Naive thymus-derived CD4-positive, alpha-beta T cell (primary cell): ENCODE measurements at regions not wholly inside any gene's neighbourhood (a gene's known extent, or its start where the extent isn't known, plus 50 kb on each side); places are given as distances from the start of the nearest gene placed in this dataset.
"Not testable (repeated sequence)": the region's sequence is repeated elsewhere in the genome, so short reads cannot be mapped to it uniquely, and the experiment has no call there.

ENCODE experiments used
- ATAC-seq: fragments of 150-1000 bp; cut with Tn5 transposase; 2 replicates; pipeline ENCODE4 v1.10.0; 2021; ENCODE audit warnings: mild to moderate bottlenecking, moderate library complexity
- CTCF ChIA-PET: fragments of 350-600 bp; sonication (Branson Sonifier 250); formaldehyde crosslinking; loops from one replicate; lab custom pipeline; 2021; ENCODE audit warnings: antibody characterized with exemption; lab: Charles Lee
- POLR2A ChIA-PET: fragments of 350-600 bp; sonication (Branson Sonifier 250); formaldehyde crosslinking; loops from one replicate; lab custom pipeline; 2021; ENCODE audit warnings: antibody characterized with exemption, inconsistent platforms; lab: Charles Lee
- DNase-seq, 9 donors: peaks; one replicate each; pipeline versions ENCODE4 v3.0.0 to v3.0.0-alpha.2; 2020 to 2022; ENCODE audit warnings: mixed read lengths in 1 of 9
- H3K27ac ChIP-seq: one replicate; pipeline ENCODE4 v1.7.0; 2013; ENCODE audit warnings: mild to moderate bottlenecking, low read depth, low read length, moderate library complexity
- H3K27me3 ChIP-seq, 2 donors: one replicate each; pipeline ENCODE4 v1.7.0; 2013; ENCODE audit warnings: low read length in 2 of 2, mild to moderate bottlenecking in 2 of 2, moderate library complexity in 2 of 2; ENCODE audit not compliant: control insufficient read depth in 2 of 2, insufficient read depth in 2 of 2
- H3K36me3 ChIP-seq, 3 experiments: 1 replicate in 2 of 3; 2 replicates in 1 of 3; pipeline ENCODE4 v1.7.0; 2013; ENCODE audit warnings: low read length in 3 of 3, mild to moderate bottlenecking in 3 of 3, moderate library complexity in 1 of 3; ENCODE audit not compliant: insufficient read depth in 3 of 3, control insufficient read depth in 2 of 3
- H3K4me1 ChIP-seq, 2 donors: one replicate each; pipeline ENCODE4 v1.7.0; 2013; ENCODE audit warnings: low read length in 2 of 2, mild to moderate bottlenecking in 2 of 2, moderate library complexity in 1 of 2; ENCODE audit not compliant: control insufficient read depth in 2 of 2, insufficient read depth in 2 of 2
- H3K4me3 ChIP-seq: 2 replicates; pipeline ENCODE4 v1.7.0; 2013; ENCODE audit warnings: mild to moderate bottlenecking, low read length
- H3K9me3 ChIP-seq, 3 experiments: 1 replicate in 2 of 3; 2 replicates in 1 of 3; pipeline ENCODE4 v1.7.0; 2013; ENCODE audit warnings: low read length in 3 of 3; ENCODE audit not compliant: control insufficient read depth in 2 of 3
- H3K27ac Mint-ChIP-seq, 9 donors: one replicate each; pipeline ENCODE4 v1.8.0; 2020 to 2022; ENCODE audit warnings: mixed read lengths in 9 of 9, mild to moderate bottlenecking in 8 of 9, moderate library complexity in 5 of 9, inconsistent platforms in 2 of 9
- H3K27me3 Mint-ChIP-seq, 5 donors: one replicate each; pipeline ENCODE4 v1.8.0; 2021 to 2022; ENCODE audit warnings: mixed read lengths in 5 of 5, mild to moderate bottlenecking in 1 of 5
- H3K36me3 Mint-ChIP-seq, 5 donors: one replicate each; pipeline ENCODE4 v1.8.0; 2020 to 2022; ENCODE audit warnings: mixed read lengths in 5 of 5, mild to moderate bottlenecking in 3 of 5, inconsistent platforms in 1 of 5
- H3K4me1 Mint-ChIP-seq, 7 donors: one replicate each; pipeline ENCODE4 v1.8.0; 2020 to 2022; ENCODE audit warnings: mixed read lengths in 7 of 7, mild to moderate bottlenecking in 3 of 7, inconsistent platforms in 1 of 7
- H3K4me3 Mint-ChIP-seq, 10 donors: one replicate each; pipeline ENCODE4 v1.8.0; 2020 to 2022; ENCODE audit warnings: mild to moderate bottlenecking in 10 of 10, mixed read lengths in 10 of 10, moderate library complexity in 6 of 10, inconsistent platforms in 2 of 10
- H3K9me3 Mint-ChIP-seq, 11 donors: one replicate each; pipeline ENCODE4 v1.8.0; 2020 to 2022; ENCODE audit warnings: mixed read lengths in 11 of 11, mild to moderate bottlenecking in 4 of 11, inconsistent platforms in 1 of 11, moderate library complexity in 1 of 11
- intact Hi-C, 2 donors: fragments of 100-400 bp; cut with micrococcal nuclease; formaldehyde crosslinking; loops; one replicate each; pipeline ENCODE4 v1.15.1; 2023

GRCh38 chr15:69924531-69924930 lies 173.2 kb downstream of the TLE3 start:
- Histone ChIP-seq H3K9me3 (peaks cover 0 to 14% (median 0%) of the 10 kb centered on the region in 3 experiments), H3K27me3 (no peaks in the 10 kb centered on the region), H3K4me3 (no peak overlapping the region), H3K4me1 (no peaks in the 10 kb centered on the region), H3K27ac (no peak overlapping the region), H3K36me3 (no peaks in the 10 kb centered on the region)
- H3K27me3 Mint-ChIP-seq, result peaks cover 0 to 15% (median 6%) of the 10 kb centered on the region in 5 donors
- intact Hi-C loops, result no loop called here
- no peak for DNase-seq
- no peak overlapping the region for H3K4me3 Mint-ChIP-seq
- ATAC-seq, result no peak
- no peaks in the 10 kb centered on the region for H3K4me1 Mint-ChIP-seq
- H3K9me3 Mint-ChIP-seq, result peaks cover 5 to 46% (median 18%) of the 10 kb centered on the region in 11 donors
- H3K36me3 Mint-ChIP-seq, result peaks cover 0 to 8% (median 6%) of the 10 kb centered on the region in 5 donors
- no peak overlapping the region for H3K27ac Mint-ChIP-seq
- POLR2A ChIA-PET, result no interaction called here
- CTCF ChIA-PET, result no interaction called here

- peaks cover 5 to 46% (median 18%) of the 10 kb centered on the region in 11 donors for H3K9me3 Mint-ChIP-seq
- DNase-seq, result no peak
- no peaks in the 10 kb centered on the region for H3K27me3 ChIP-seq
These were observed 171.7 kb downstream of the TLE3 start for GRCh38 chr15:69926006-69926405.

GRCh38 chr15:69926721-69927120 lies 171.0 kb downstream of the TLE3 start:
- H3K4me1 ChIP-seq, result no peaks in the 10 kb centered on the region
- H3K27me3 ChIP-seq, result no peaks in the 10 kb centered on the region
- ChIA-PET POLR2A (no interaction called here), CTCF (no interaction called here)
- ATAC-seq (no peak), DNase-seq (no peak)
- H3K27ac ChIP-seq, result no peak overlapping the region
- H3K9me3 ChIP-seq, result peaks cover 0 to 14% (median 0%) of the 10 kb centered on the region in 3 experiments
- H3K27ac Mint-ChIP-seq, result no peak overlapping the region
- H3K36me3 Mint-ChIP-seq, result peaks cover 0 to 7% (median 6%) of the 10 kb centered on the region in 5 donors
- no peak overlapping the region for H3K4me3 Mint-ChIP-seq
- peaks cover 0 to 22% (median 3%) of the 10 kb centered on the region in 5 donors for H3K27me3 Mint-ChIP-seq
- H3K4me3 ChIP-seq, result no peak overlapping the region
- H3K9me3 Mint-ChIP-seq, result peaks cover 5 to 46% (median 18%) of the 10 kb centered on the region in 11 donors
- no peaks in the 10 kb centered on the region for H3K36me3 ChIP-seq
- no peaks in the 10 kb centered on the region for H3K4me1 Mint-ChIP-seq
- intact Hi-C loops, result no loop called here

More at GRCh38 chr15:69926006-69926405, 171.7 kb downstream of the TLE3 start:
- H3K4me1 ChIP-seq, result no peaks in the 10 kb centered on the region
- no peak overlapping the region for H3K27ac ChIP-seq
- intact Hi-C loops, result no loop called here
- H3K4me1 Mint-ChIP-seq, result no peaks in the 10 kb centered on the region
- no peak overlapping the region for H3K4me3 Mint-ChIP-seq
- peaks cover 0 to 14% (median 0%) of the 10 kb centered on the region in 3 experiments for H3K9me3 ChIP-seq
- ATAC-seq, result no peak
- peaks cover 0 to 8% (median 6%) of the 10 kb centered on the region in 5 donors for H3K36me3 Mint-ChIP-seq
- ChIA-PET CTCF (no interaction called here), POLR2A (no interaction called here)
- H3K4me3 ChIP-seq, result no peak overlapping the region
- H3K36me3 ChIP-seq, result no peaks in the 10 kb centered on the region
- H3K27ac Mint-ChIP-seq, result no peak overlapping the region
- peaks cover 0 to 17% (median 6%) of the 10 kb centered on the region in 5 donors for H3K27me3 Mint-ChIP-seq

GRCh38 chr15:69928890-69929289 lies 168.8 kb downstream of the TLE3 start:
- intact Hi-C loops, H3K4me1 Mint-ChIP-seq, H3K4me1 ChIP-seq, POLR2A ChIA-PET, H3K36me3 ChIP-seq, H3K4me3 Mint-ChIP-seq, DNase-seq, CTCF ChIA-PET, H3K27ac Mint-ChIP-seq, H3K36me3 Mint-ChIP-seq, H3K27me3 ChIP-seq, ATAC-seq, H3K4me3 ChIP-seq, H3K27ac ChIP-seq: not testable (repeated sequence)
- H3K9me3 ChIP-seq, result peaks cover 0 to 14% (median 0%) of the 10 kb centered on the region in 3 experiments
- Mint-ChIP-seq H3K9me3 (peaks cover 5 to 35% (median 16%) of the 10 kb centered on the region in 11 donors), H3K27me3 (peaks cover 0 to 23% (median 4%) of the 10 kb centered on the region in 5 donors)

GRCh38 chr15:69929905-69930630 lies 167.6 kb downstream of the TLE3 start:
- CTCF ChIA-PET, result interaction anchor here (1.0 kb wide), 1 partner anchor 26 kb away, joined by 3 read pairs; no protein-coding TSS in a partner anchor

GRCh38 chr15:69930754-69931153 lies 167.0 kb downstream of the TLE3 start:
- ATAC-seq (no peak), DNase-seq (no peak)
- POLR2A ChIA-PET, result no interaction called here
- CTCF ChIA-PET, result interaction anchor here (1.0 kb wide), 1 partner anchor 27 kb away, joined by 3 read pairs; no protein-coding TSS in a partner anchor
- Histone ChIP-seq H3K36me3 (no peaks in the 10 kb centered on the region), H3K4me3 (no peak overlapping the region), H3K4me1 (no peaks in the 10 kb centered on the region), H3K9me3 (no peaks in the 10 kb centered on the region), H3K27me3 (peaks cover 0 to 6% of the 10 kb centered on the region in 2 donors), H3K27ac (no peak overlapping the region)
- Mint-ChIP-seq H3K27me3 (peaks cover 0 to 39% (median 4%) of the 10 kb centered on the region in 5 donors), H3K27ac (no peak overlapping the region), H3K4me1 (no peaks in the 10 kb centered on the region), H3K36me3 (peaks cover 0 to 9% (median 0%) of the 10 kb centered on the region in 5 donors), H3K4me3 (no peak overlapping the region), H3K9me3 (peaks cover 0 to 32% (median 14%) of the 10 kb centered on the region in 11 donors)
- intact Hi-C loops, result no loop called here

More at GRCh38 chr15:69929905-69930630, 167.6 kb downstream of the TLE3 start:
- Mint-ChIP-seq H3K27me3 (peaks cover 0 to 32% (median 4%) of the 10 kb centered on the region in 5 donors), H3K36me3 (peaks cover 0 to 7% (median 0%) of the 10 kb centered on the region in 5 donors), H3K4me1 (no peaks in the 10 kb centered on the region), H3K4me3 (no peak overlapping the region), H3K9me3 (peaks cover 0 to 32% (median 11%) of the 10 kb centered on the region in 11 donors), H3K27ac (peak overlapping the region in 1 of 9 donors; percentile 7)
- no peaks in the 10 kb centered on the region for H3K36me3 ChIP-seq
- no peaks in the 10 kb centered on the region for H3K4me1 ChIP-seq
- H3K4me3 ChIP-seq, result no peak overlapping the region
- ATAC-seq, result no peak
- peaks cover 0 to 2% of the 10 kb centered on the region in 2 donors for H3K27me3 ChIP-seq
- intact Hi-C loops, result no loop called here
- POLR2A ChIA-PET, result no interaction called here
- DNase-seq, result no peak
- H3K27ac ChIP-seq, result no peak overlapping the region
- H3K9me3 ChIP-seq, result peaks cover 0 to 3% (median 0%) of the 10 kb centered on the region in 3 experiments
